ENCODE measurements at regions not wholly inside any gene's neighbourhood (a gene's known extent, or its start where the extent isn't known, plus 50 kb on each side); places are given as distances from the start of the nearest gene placed in this dataset.

- no peak for TF ChIP-seq CTCF (IDR thresholded peaks at IDR 0.05; ENCODE audit: borderline replicate concordance, extremely low read depth, low read length, poor library complexity, severe bottlenecking)
- no peak for TF ChIP-seq EZH2 (IDR thresholded peaks at IDR 0.05; ENCODE audit: borderline replicate concordance, low read depth, low read length, severe bottlenecking)
Observed at GRCh38 chr6:82015043-82015442, 232.5 kb downstream of the IBTK start.

Measured in DND-41 (cell line).